H9 (cell line): ENCODE measurements at regions not wholly inside any gene's neighbourhood (a gene's known extent, or its start where the extent isn't known, plus 50 kb on each side); places are given as distances from the start of the nearest gene placed in this dataset.
A peak's percentile ranks its signal among the peaks of the same experiment; 100 is the strongest.

Experiments
- DNase-seq: peaks from one replicate; pipeline ENCODE4 v3.0.0-alpha.2; 2017
- H2AFZ ChIP-seq: one replicate; pipeline ENCODE4 v1.6.1; 2013; ENCODE audit warnings: mild to moderate bottlenecking, low read length, control low read depth, moderate library complexity
- H2AK5ac ChIP-seq: 2 replicates; pipeline ENCODE4 v1.6.1; 2013; ENCODE audit warnings: low read length, control low read depth, mixed read lengths; ENCODE audit not compliant: insufficient read length
- H2BK120ac ChIP-seq: one replicate; pipeline ENCODE4 v1.6.1; 2013; ENCODE audit warnings: low read depth, mild to moderate bottlenecking, low read length, control low read depth, inconsistent platforms; ENCODE audit not compliant: poor library complexity, severe bottlenecking
- H2BK12ac ChIP-seq: 2 replicates; pipeline ENCODE4 v1.6.1; 2013; ENCODE audit warnings: low read length, control low read depth, mixed read lengths, low read depth; ENCODE audit not compliant: insufficient read length
- H2BK15ac ChIP-seq: 2 replicates; pipeline ENCODE4 v1.6.1; 2013; ENCODE audit warnings: low read depth, low read length, control low read depth
- H2BK20ac ChIP-seq: one replicate; pipeline ENCODE4 v1.6.1; 2013; ENCODE audit warnings: low read depth, mild to moderate bottlenecking, low read length, control low read depth, inconsistent platforms; ENCODE audit not compliant: poor library complexity, severe bottlenecking
- H2BK5ac ChIP-seq: 2 replicates; pipeline ENCODE4 v1.6.1; 2013; ENCODE audit warnings: low read length, control low read depth, mixed read lengths; ENCODE audit not compliant: insufficient read length
- H3K14ac ChIP-seq: 2 replicates; pipeline ENCODE4 v1.6.1; 2013; ENCODE audit warnings: low read length, control low read depth; ENCODE audit not compliant: insufficient read depth
- H3K18ac ChIP-seq: 2 replicates; pipeline ENCODE4 v1.6.1; 2013; ENCODE audit warnings: low read depth, mild to moderate bottlenecking, mixed read lengths, low read length, control low read depth; ENCODE audit not compliant: insufficient read length
- H3K23ac ChIP-seq: 2 replicates; pipeline ENCODE4 v1.6.1; 2013; ENCODE audit warnings: low read length, control low read depth, mixed read lengths, low read depth; ENCODE audit not compliant: insufficient read length
- H3K23me2 ChIP-seq: 2 replicates; pipeline ENCODE4 v1.6.1; 2013; ENCODE audit warnings: low read depth, mild to moderate bottlenecking, mixed read lengths, low read length, control low read depth; ENCODE audit not compliant: insufficient read length, poor library complexity, severe bottlenecking
- H3K27ac ChIP-seq: 2 replicates; pipeline ENCODE4 v1.5.1; 2013; ENCODE audit warnings: low read length, control low read depth, mixed read lengths, low read depth; ENCODE audit not compliant: insufficient read length
- H3K27me3 ChIP-seq: 2 replicates; pipeline ENCODE4 v1.6.1; 2013; ENCODE audit warnings: low read length, control low read depth, inconsistent platforms; ENCODE audit not compliant: insufficient read depth
- H3K4ac ChIP-seq: 2 replicates; pipeline ENCODE4 v1.6.1; 2013; ENCODE audit warnings: low read depth, mild to moderate bottlenecking, control low read depth, inconsistent platforms, low read length, moderate library complexity
- H3K4me1 ChIP-seq: 2 replicates; pipeline ENCODE4 v1.6.1; 2013; ENCODE audit warnings: low read length, control low read depth, inconsistent platforms; ENCODE audit not compliant: insufficient read depth
- H3K4me2 ChIP-seq: 2 replicates; pipeline ENCODE4 v1.6.1; 2013; ENCODE audit warnings: low read length, control low read depth, mixed read lengths; ENCODE audit not compliant: insufficient read length, insufficient read depth
- H3K56ac ChIP-seq: 2 replicates; pipeline ENCODE4 v1.6.1; 2013; ENCODE audit warnings: low read depth, mild to moderate bottlenecking, mixed read lengths, low read length, control low read depth; ENCODE audit not compliant: insufficient read length
- H3K79me1 ChIP-seq: 2 replicates; pipeline ENCODE4 v1.6.1; 2013; ENCODE audit warnings: low read depth, mild to moderate bottlenecking, moderate library complexity, low read length, control low read depth, inconsistent platforms; ENCODE audit not compliant: insufficient read depth, poor library complexity, severe bottlenecking
- H3K79me2 ChIP-seq: 2 replicates; pipeline ENCODE4 v1.6.1; 2013; ENCODE audit warnings: low read length, control low read depth, inconsistent platforms; ENCODE audit not compliant: insufficient read depth
- H3K9ac ChIP-seq: 2 replicates; pipeline ENCODE4 v1.6.1; 2013; ENCODE audit warnings: low read length, control low read depth, mixed read lengths; ENCODE audit not compliant: insufficient read length; ENCODE audit errors: extremely low read depth
- H3K9me3 ChIP-seq: one replicate; pipeline ENCODE4 v1.6.1; 2013; ENCODE audit warnings: low read depth, low read length, inconsistent platforms; ENCODE audit not compliant: control insufficient read depth
- H3T11ph ChIP-seq: one replicate; pipeline ENCODE4 v1.6.1; 2013; ENCODE audit warnings: mild to moderate bottlenecking, low read length, control low read depth, inconsistent platforms
- H4K20me1 ChIP-seq: one replicate; pipeline ENCODE4 v1.6.1; 2013; ENCODE audit not compliant: control insufficient read depth, insufficient read length, insufficient read depth
- H4K5ac ChIP-seq: 2 replicates; pipeline ENCODE4 v1.6.1; 2013; ENCODE audit warnings: low read depth, mild to moderate bottlenecking, mixed read lengths, low read length, control low read depth; ENCODE audit not compliant: insufficient read length
- H4K8ac ChIP-seq: replicated peaks from 2 replicates; pipeline ENCODE4 v1.6.1; 2013; ENCODE audit warnings: low read length, control low read depth, mixed read lengths, low read depth; ENCODE audit not compliant: insufficient read length
- H4K91ac ChIP-seq: 2 replicates; pipeline ENCODE4 v1.6.1; 2013; ENCODE audit warnings: low read depth, mild to moderate bottlenecking, moderate library complexity, mixed read lengths, low read length, control low read depth; ENCODE audit not compliant: insufficient read length
- H3K27ac Mint-ChIP-seq, 3 experiments: 2 replicates in 2 of 3; 3 replicates in 1 of 3; pipeline ENCODE4 v1.8.0; 2020 to 2021; ENCODE audit warnings: mixed read lengths in 3 of 3, mild to moderate bottlenecking in 1 of 3, moderate library complexity in 1 of 3
- H3K27me3 Mint-ChIP-seq: 2 replicates; pipeline ENCODE4 v1.8.0; 2021; ENCODE audit warnings: low read depth, mild to moderate bottlenecking, moderate library complexity, mixed read lengths
- H3K36me3 Mint-ChIP-seq, 3 experiments: 2 replicates in 2 of 3; 3 replicates in 1 of 3; pipeline ENCODE4 v1.8.0; 2020 to 2021; ENCODE audit warnings: low read depth in 3 of 3, mixed read lengths in 3 of 3; ENCODE audit not compliant: insufficient read depth in 1 of 3
- H3K4me1 Mint-ChIP-seq, 2 experiments: 2 replicates each; pipeline ENCODE4 v1.8.0; 2020; ENCODE audit warnings: mixed read lengths in 2 of 2
- H3K4me3 Mint-ChIP-seq, 2 experiments: 2 replicates in 1 of 2; 3 replicates in 1 of 2; pipeline ENCODE4 v1.8.0; 2020 to 2021; ENCODE audit warnings: mild to moderate bottlenecking in 2 of 2, mixed read lengths in 2 of 2, moderate library complexity in 1 of 2
- H3K9me3 Mint-ChIP-seq, 2 experiments: 2 replicates in 1 of 2; 3 replicates in 1 of 2; pipeline ENCODE4 v1.8.0; 2020; ENCODE audit warnings: mild to moderate bottlenecking in 2 of 2, mixed read lengths in 2 of 2, moderate library complexity in 1 of 2
- WGBS: extraction: QIAGEN DNeasy Blood & Tissue Kit; methylation state at CpG from one replicate; pipeline ENCODE4 v1.1.7; 2013; ENCODE audit warnings: missing lambda C conversion rate, low lambda C conversion rate, mixed read lengths; ENCODE audit not compliant: insufficient read length; ENCODE audit errors: extremely low coverage; 5-methylcytosine and 5-hydroxymethylcytosine counted together
- TF ChIP-seq, protein P1 (sequence below): fragments of 200-600 bp; sonication (generic); conservative IDR thresholded peaks from 3 replicates; pipeline ENCODE4 v1.8.0; 2021; ENCODE audit warnings: antibody characterized with exemption, mild to moderate bottlenecking

DNA sequence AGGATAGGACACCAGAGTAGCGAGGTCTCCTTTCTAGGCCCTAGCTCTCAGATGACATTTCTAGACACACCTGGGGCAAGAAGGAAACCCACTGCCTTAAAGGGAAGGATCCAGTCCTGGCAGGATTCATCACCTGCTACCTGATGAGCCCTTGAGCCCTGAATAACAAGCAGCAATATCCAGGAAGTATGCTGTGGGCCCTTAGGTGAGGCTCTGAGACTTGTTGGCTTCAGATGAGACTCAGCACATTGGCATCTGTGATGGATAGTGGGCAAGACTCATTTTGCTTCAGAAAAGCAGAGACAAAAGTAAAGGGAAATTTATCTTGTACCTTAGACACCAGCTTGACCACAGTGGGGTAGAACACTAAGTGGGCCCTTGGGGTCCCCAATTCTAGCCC, 238.4 kb upstream of the MEOX2 start:
- no peak for DNase-seq
- no peaks in the 10 kb centered on the region for H3K79me1 ChIP-seq
- H3K14ac ChIP-seq, result no peak overlapping the region
- Mint-ChIP-seq H3K27ac (peak overlapping the region in 1 of 3 experiments; percentile 31; a peak in 1 of 7 replicates), H3K4me1 (no peaks in the 10 kb centered on the region), H3K9me3 (peaks cover 3 to 14% of the 10 kb centered on the region in 2 experiments; a peak in 3 of 5 replicates), H3K27me3 (no peaks in the 10 kb centered on the region), H3K36me3 (peaks cover 0 to 15% (median 2%) of the 10 kb centered on the region in 3 experiments; a peak in 2 of 7 replicates), H3K4me3 (no peak overlapping the region)
- H3K18ac ChIP-seq, result no peak overlapping the region
- H4K91ac ChIP-seq, result no peak overlapping the region
- no peaks in the 10 kb centered on the region for H4K20me1 ChIP-seq
- H4K5ac ChIP-seq, result no peak overlapping the region
- H3K56ac ChIP-seq, result no peak overlapping the region
- no peaks in the 10 kb centered on the region for H3K27me3 ChIP-seq
- no peak overlapping the region for H3T11ph ChIP-seq
- TF ChIP-seq, protein P1, sequence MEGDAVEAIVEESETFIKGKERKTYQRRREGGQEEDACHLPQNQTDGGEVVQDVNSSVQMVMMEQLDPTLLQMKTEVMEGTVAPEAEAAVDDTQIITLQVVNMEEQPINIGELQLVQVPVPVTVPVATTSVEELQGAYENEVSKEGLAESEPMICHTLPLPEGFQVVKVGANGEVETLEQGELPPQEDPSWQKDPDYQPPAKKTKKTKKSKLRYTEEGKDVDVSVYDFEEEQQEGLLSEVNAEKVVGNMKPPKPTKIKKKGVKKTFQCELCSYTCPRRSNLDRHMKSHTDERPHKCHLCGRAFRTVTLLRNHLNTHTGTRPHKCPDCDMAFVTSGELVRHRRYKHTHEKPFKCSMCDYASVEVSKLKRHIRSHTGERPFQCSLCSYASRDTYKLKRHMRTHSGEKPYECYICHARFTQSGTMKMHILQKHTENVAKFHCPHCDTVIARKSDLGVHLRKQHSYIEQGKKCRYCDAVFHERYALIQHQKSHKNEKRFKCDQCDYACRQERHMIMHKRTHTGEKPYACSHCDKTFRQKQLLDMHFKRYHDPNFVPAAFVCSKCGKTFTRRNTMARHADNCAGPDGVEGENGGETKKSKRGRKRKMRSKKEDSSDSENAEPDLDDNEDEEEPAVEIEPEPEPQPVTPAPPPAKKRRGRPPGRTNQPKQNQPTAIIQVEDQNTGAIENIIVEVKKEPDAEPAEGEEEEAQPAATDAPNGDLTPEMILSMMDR, result no peak
- H2BK20ac ChIP-seq, result no peak overlapping the region
- H2BK12ac ChIP-seq, result no peak overlapping the region
- no peaks in the 10 kb centered on the region for H3K23me2 ChIP-seq
- no peaks in the 10 kb centered on the region for H3K79me2 ChIP-seq
- H2AK5ac ChIP-seq, result no peak overlapping the region
- no peak overlapping the region for H3K23ac ChIP-seq
- H2AFZ ChIP-seq, result no peak overlapping the region
- H3K4ac ChIP-seq, result no peak overlapping the region
- no peak overlapping the region for H4K8ac ChIP-seq
- no peak overlapping the region for H3K9ac ChIP-seq
- no peaks in the 10 kb centered on the region for H3K4me1 ChIP-seq
- no peaks in the 10 kb centered on the region for H3K9me3 ChIP-seq
- no peak overlapping the region for H3K27ac ChIP-seq
- H3K4me2 ChIP-seq, result no peak overlapping the region
- no CpG with 5 or more reads among the region's 1 CpG for WGBS
- H2BK120ac ChIP-seq, result no peak overlapping the region
- no peak overlapping the region for H2BK15ac ChIP-seq
- H2BK5ac ChIP-seq, result no peak overlapping the region
